GM04504 (cell line): ENCODE measurements at regions not wholly inside any gene's neighbourhood (a gene's known extent, or its start where the extent isn't known, plus 50 kb on each side); places are given as distances from the start of the nearest gene placed in this dataset.
"Not testable (repeated sequence)": the region's sequence is repeated elsewhere in the genome, so short reads cannot be mapped to it uniquely, and the experiment has no call there.

Experiments
- DNase-seq: peaks from one replicate; pipeline ENCODE4 v3.0.0-alpha.2; 2012; ENCODE audit warnings: low read depth

DNA sequence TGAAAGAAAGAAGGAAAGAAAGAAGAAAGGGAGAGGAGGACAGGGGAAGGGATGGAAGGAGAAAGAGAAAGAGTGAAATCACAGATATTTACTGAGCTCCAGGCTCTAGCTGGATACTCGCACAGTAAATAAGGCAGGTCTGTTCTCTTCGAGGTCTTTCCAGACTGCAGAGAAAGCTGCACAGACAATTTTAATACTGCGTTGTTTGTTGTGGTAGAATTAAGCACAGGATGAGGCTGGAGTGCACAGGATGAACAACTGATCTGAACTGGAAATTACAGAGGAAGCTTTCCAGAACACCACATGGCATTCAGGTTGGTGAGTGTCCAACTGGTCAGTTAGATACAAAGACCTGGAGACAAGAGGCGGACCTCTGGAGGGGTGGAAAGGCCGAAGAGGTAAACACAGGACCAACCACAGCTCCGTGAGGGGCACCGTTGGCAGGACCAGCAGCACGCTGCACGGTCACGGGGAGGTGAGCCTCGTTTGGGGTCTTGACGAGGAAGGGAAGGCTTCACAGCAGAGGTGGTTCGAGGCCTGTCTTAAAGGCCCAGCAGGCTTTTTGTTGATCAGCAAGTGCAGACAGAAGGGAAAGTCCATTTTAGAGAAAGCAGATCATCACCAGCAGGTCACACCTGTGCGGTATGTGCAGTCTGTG is 121.7 kb downstream of the ATP6V0E2 start:
- DNase-seq, result not testable (repeated sequence)

- not testable (repeated sequence) for DNase-seq
Measured at GRCh38 chr7:150000780-150001599, 127.2 kb downstream of the ATP6V0E2 start.

GRCh38 chr7:150003304-150003810 is 129.6 kb downstream of the ATP6V0E2 start:
- DNase-seq, result no peak

DNA sequence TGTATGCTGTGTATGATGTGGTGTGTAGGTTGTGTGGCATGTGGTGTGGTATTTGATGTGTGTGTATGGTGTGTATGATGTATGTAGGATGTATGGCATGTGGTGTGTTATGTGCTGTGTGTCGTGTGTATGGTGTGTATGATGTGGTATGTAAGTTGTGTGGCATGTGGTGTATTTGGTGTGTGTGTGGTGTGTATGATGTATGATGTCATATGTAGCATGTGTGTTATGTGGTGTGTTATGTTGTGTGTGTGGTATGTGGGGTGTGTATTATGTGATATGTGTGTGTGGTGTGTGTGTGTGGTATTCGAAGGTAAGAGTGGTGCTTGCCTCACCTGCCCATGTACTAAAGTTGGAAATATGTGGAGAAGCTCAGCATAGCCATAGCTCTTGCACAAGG is 130.2 kb downstream of the ATP6V0E2 start:
- not testable (repeated sequence) for DNase-seq

- DNase-seq, result not testable (repeated sequence)
Measured at GRCh38 chr7:150004843-150005242, 131.1 kb downstream of the ATP6V0E2 start.

DNA sequence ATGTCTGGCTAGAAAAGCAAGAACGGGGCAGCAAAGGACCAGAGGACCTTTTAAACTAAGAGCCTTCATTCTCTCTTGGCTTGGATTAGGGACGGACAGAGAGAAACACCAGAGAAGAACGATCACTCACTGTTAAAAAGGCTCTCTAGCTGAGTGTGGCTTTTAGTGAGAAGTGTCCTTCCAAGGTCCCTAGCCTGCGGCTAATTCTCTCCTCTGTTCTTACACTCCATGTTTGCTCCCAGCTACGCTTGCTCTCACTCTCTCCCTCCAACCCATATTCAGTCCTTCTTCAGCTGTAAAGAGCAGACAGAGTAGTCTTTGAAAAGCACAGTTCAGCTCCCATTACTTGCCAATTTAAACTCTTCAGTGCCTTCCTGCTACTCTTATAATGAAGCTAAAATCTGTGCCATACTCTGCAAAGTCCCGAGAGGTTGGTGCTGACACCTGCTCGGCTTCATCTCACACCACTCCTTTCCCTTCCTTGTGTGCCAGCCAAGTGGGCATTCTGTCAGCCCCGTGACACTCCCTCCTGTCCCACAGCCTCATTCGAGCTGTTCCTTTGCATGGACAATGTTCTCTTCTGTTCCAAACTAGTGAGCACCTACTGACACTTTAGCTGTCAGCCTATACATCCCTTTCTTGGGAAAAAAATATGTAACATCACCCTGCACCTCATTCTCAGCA is 136.0 kb downstream of the ATP6V0E2 start:
- not testable (repeated sequence) for DNase-seq

GRCh38 chr7:150016651-150017189 is 143.0 kb downstream of the ATP6V0E2 start:
- DNase-seq, result not testable (repeated sequence)

GRCh38 chr7:150020210-150020609 is 146.4 kb downstream of the ATP6V0E2 start:
- DNase-seq, result not testable (repeated sequence)

DNA sequence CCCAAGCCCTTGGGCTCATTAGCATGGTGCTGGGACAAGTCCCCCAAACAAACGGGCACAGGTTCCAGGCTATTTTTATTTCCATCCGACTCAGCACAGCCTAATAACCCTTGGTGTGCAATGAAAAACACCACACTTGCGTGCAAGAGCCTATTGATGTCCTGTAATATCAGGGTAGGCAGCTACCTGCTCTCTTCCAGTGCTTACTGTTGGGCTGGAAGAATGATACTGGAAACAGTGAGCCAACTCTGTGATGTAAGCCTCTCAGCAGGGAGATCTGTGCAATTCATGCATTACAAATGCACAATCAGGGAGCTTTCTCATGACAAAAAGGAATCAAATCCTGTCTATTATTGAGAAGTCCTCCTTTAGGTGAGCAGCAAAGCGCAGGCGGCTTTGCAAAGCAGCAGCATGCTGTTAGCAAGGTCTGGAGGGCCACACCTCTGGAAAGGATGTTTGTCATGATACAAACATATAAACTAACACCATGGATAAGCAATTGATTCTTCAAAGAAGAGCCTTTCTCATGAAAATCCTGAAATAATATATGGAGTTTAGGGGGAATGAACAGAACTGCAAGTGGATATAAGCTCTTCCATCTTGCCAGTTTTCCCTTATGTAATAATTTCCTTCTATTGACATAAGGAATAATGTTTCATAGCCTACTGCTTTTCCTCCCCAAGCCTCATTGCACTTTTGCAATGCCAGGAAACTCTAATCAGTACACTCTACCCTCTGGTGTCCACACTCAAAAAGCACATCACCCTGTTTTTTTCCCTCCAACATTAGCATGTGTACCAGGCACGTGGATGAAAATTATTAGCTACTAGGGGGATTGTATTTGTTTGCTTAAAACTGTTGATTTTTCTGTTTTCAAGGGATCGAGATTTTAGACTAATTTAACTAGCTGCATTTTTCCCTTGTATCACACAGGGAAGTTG is 151.1 kb downstream of the ATP6V0E2 start:
- not testable (repeated sequence) for DNase-seq

DNA sequence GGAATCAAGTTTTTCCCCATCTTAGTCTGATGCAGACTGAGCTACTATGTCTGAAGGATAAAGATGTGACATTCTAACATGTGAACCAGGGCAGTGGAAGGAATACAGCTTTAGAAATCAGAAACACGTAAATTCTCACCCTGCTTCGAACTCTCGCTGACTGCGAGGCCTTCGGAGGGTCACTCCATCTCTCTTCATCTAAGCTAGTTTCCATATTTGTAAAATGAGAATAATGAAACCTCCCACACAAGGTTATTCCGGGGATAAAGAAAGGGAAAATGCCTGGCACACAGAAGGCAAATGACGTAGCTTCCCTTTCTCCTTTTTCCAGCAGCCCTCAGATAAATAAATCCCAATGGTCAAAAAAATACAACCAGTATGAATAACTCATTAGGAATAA is 152.0 kb downstream of the ATP6V0E2 start:
- DNase-seq, result not testable (repeated sequence)

DNA sequence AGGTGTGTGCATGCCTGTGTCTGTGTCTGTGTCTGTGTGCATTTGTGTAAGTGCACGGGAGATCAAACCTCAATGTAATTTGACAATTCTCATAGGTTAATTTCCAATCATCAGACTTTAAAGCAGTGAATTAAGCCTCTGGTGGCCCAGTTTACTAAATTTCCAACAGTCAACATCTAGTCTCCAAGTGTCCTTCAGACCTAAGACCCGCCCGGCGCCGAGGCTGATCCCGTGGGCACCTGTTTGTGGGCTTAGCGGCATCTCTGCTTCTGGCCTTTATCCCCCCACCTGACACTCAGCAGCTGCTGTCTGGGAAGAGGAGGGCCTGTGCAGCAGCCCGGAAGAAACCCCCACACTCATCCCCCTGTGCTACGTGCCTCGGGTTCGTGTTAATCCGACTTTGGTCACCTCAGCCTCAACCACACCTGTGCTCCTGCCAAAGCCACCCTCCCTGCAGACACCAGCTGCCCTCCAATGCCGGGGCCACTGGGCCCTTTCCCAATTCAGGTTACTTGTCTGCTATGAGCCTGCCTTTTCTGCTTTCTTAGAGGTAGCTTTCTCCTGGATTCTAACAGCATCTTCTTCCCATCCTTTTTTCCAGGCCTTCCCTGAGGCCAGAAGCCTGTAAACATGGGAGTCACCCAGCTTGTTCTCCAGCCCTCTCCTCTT is 154.7 kb downstream of the ATP6V0E2 start:
- not testable (repeated sequence) for DNase-seq

DNA sequence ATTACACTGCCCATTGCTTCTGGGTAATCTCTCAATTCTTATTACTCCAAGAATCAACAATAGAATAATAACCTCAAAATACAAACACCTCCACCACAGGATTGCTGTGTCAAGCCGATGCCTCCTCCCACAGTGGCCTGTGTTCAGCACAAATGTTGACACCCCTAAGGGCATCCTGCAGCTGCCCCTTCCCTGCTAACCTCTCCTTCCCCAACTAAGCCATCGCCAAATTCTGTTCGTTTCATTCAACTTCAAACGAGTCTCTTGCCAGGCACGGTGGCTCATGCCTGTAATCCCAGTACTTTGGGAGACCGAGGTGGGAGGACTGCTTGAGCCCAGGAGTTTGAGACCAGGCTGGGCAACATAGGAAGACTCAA is 155.2 kb downstream of the ATP6V0E2 start:
- not testable (repeated sequence) for DNase-seq

GRCh38 chr7:150031733-150032132 is 158.0 kb downstream of the ATP6V0E2 start:
- not testable (repeated sequence) for DNase-seq

- not testable (repeated sequence) for DNase-seq
Measured at GRCh38 chr7:150033711-150034110, 159.9 kb downstream of the ATP6V0E2 start.

DNA sequence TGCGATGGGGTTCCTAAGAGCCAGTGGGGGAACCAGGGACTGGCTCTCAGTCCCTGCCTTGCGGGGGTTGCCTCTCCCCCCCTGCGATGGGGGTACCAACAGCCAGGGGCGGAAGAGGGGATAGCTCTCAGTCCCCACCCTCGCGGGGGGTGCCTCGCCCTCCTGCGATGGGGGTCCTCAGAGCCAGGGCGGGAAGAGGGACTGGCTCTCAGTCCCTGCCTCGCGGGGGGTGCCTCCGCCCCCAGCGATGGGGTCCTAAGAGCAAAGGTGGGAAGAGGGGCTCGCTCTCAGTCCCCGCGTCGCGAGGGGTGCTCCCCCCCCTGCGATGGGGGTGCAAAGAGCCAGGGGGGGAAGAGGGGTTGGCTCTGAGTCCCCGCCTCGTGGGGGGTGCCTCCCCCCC is 162.0 kb downstream of the ATP6V0E2 start:
- DNase-seq, result not testable (repeated sequence)

DNA sequence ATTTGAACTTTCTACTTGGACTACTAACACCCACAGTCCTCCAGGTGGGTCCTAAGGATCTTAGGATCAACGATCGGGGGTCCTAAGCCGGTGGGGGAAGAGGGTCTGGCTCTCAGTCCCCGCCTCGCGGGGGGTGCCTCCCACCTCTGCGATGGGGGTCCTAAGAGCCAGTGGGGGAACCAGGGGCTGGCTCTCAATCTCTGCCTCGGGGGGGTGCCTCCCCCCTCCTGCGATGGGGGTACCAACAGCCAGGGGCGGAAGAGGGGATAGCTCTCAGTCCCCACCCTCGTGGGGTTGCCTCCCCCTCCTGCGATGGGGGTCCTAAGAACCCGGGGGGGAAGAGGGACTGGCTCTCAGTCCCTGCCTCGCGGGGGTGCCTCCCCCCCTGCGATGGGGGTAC is 165.3 kb downstream of the ATP6V0E2 start:
- DNase-seq, result not testable (repeated sequence)

- not testable (repeated sequence) for DNase-seq
Measured at GRCh38 chr7:150042281-150042680, 168.5 kb downstream of the ATP6V0E2 start.

GRCh38 chr7:150044771-150045170 is 171.0 kb downstream of the ATP6V0E2 start:
- DNase-seq, result not testable (repeated sequence)

GRCh38 chr7:150045596-150045995 is 171.8 kb downstream of the ATP6V0E2 start:
- DNase-seq, result not testable (repeated sequence)
